Medulla oblongata (tissue), 1 donor: ENCODE measurements at regions not wholly inside any gene's neighbourhood (a gene's known extent, or its start where the extent isn't known, plus 50 kb on each side); places are given as distances from the start of the nearest gene placed in this dataset.

Experiments
- DNase-seq: peaks from one replicate; pipeline ENCODE4 v3.0.0-alpha.2; 2015; ENCODE audit errors: extremely low spot score

DNA sequence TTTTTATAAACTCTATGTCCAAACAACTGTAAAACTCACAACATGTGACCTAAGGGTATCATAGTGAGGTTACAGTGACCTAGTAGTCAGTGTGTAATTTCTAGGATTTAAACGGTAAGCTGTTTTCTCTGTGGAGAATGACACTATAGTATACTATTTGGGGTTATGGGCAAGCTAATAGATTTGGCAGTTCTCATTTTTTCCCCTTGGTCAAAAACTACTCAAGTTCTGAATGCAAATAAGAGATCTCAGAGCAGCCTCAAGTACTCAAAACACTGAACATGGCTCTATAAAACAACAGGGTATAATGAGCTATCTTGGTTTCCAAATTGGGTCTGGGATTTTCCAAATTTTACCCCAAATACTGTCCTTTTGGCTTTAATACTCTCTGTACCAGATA lies 88.5 kb upstream of the HMCN1 start:
- DNase-seq = no peak

DNA sequence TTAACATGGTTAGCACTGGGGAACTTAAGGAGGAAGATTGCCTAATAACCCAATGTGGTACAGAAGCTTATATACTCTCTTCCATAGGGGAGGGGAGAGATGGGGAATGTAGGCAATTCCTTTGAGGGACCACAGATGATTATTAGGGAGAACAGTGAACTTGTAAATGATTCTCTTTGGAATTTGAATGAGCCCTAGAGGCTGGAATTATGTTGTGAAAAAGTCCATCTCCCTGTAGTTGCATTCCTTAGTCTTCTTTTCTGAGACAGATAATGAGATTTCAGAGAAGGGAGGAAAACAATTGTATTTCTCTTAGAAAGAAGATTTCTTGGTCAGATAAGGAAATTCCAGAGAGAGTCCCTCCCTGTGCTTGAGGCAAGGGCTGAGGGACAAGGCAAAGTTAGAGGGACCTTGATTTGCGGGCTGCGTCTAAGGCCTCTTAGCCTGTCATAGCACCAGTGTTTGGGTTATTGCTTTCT lies 89.0 kb upstream of the HMCN1 start:
- DNase-seq = no peak

DNA sequence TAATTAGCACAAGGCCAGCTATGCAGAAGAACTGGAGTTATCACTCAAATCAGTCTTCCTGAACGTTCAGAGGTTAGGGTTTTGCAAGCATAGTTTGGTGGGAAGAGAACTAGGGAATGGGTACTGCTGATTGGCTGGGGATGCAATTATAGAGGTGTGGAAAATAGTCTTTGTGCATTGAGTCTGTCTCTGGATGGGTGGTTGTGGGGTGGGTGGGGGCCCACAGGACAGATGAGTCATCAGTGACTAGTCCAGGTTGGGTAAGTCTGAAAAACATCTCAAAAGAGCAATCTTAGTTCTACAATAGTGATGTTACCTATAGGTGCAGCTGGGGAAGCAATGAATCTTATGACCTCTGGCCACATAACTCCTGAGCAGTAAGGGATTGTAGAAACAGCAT lies 89.7 kb upstream of the HMCN1 start:
- DNase-seq = no peak

DNA sequence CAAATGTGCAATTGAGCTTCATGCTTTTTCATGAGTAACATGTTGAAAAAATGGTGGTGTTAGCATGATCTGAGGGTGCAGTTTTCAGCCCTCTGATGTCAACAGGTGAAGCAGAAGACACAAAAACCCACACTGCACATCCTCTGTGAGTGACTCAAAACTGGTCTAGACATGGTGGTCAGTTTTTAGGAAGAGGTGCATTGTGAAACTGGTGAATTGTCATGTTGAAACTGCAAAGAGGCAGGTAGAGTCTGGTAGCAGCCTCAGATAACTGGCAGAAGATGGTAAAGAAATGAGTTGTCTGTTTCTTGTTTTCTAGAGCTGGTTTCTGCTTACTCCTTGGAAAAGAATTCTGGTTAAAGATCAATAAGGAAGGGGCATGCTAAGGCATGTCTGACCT lies 97.3 kb upstream of the HMCN1 start:
- no peak for DNase-seq

DNA sequence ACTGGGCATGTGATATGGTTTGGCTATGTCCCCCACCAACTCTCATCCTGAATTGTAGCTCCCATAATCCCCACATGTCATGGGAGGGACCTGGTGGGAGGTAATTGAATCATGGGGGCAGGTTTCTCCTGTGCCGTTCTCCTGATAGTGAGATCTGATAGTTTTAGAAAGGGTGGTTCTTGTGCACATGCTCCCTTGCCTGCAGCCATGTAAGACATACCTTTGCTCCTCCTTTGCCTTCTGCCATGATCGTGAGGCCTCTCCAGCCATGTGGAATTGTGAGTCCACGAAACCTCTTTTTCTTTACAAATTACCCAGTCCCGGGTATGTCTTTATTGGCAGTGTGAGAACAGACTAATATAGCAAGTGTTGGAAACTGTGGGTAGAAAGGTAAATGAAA lies 99.5 kb upstream of the HMCN1 start:
- no peak for DNase-seq

DNA sequence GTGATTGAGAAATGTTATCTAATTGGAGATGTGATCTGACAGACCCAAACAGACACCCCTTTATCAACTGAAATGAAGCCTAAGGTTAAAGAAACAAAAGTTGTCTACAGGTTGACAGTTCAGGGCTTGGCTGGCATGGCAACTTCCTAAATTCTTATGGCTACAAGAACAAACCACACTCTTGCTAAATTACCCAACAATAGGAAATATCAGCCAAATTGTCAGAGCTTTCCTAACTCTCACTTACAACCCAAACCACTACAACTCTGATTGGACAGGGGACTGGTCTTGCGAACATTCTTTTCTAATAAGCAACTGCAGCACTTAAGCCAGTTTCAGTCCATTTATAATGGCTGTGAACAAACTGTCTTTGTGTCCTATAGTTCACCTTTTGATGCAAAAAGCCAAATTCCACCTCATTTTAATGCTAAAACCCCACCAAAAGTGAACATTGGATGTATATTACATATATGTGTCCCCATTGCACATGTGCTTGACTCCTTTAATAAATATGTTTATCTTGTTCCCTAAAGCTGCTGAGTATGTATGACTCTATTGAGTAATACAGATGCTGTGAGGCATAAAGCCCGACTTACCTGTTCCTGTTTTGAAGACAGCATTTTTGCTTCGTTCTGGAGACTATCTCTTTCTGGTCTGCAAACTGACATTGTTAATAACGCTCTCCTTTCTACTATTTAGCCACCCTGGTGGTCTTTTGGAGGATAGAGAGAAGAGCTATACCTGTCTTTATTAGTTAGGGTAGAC lies 101.3 kb upstream of the HMCN1 start:
- no peak for DNase-seq

DNA sequence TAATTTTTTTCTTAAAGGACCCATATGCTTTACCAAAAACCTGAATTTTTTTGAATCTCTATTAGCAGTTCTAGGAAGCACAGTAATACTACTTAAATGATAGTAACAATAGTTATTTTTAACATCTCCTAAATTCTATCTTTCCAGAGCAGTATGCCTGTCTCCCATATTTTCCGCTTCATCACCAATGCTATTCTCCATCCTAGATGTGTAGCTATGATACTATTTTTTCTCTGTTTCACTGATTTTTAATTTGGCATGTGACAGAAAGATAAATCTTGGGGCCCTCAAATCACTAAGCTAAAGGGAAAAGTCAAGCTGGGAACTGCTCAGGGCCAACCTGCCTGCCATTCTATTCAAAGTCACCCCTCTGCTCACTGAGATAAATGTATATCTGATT lies 102.3 kb upstream of the HMCN1 start:
- DNase-seq = no peak

DNA sequence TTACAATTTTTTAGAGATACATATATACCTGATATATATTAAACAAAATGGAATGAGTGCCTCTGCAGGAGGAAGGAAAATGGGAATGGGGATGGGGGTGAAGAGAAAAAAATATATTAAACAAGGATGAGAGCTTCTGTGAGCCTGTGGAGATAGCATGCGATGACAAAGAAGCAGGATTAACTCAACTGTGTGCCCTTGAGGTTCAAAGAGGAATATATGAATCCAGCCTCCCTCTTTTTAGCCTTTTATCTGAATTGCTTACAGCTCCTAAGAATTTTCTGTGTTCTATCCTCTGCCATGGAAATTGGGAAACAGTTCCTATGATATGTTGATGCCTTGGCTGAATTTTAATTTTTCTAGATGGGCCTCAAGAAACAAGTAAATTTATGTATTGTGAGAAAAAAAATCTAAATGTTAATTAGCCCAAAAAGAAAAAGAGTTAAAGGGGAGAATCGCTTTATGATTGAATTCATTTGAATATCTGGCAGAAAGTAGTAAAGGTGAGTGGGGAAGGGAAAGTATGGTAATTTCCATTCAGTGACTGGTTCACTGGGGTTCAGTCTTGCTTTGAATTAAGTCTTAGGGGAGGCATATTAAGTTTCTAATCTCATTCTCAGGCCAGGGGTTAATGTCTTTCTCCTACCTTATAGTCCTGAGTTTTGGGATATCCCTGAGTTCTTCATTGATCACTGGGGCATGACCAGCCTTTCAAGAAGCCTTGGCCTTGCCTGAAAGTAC lies 106.3 kb upstream of the HMCN1 start:
- DNase-seq = no peak

DNA sequence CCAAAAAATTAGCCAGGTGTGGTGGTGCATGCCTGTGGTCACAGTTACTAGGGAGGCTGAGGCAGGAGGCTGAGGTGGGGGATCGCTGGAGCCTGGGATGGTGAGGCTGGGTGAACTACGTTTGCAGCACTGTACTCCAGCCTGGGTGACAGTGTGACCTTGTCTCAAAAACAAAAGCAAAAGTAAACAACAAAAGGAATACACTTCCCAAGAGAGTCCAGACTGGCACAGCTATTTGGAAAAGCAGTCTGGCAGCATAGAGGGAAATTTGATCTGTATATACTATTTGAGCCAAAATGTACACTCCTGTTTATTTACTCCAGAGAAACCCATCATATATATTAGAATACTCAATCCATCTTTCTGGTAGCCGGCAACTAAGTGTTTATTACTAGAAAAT lies 107.0 kb upstream of the HMCN1 start:
- no peak for DNase-seq

DNA sequence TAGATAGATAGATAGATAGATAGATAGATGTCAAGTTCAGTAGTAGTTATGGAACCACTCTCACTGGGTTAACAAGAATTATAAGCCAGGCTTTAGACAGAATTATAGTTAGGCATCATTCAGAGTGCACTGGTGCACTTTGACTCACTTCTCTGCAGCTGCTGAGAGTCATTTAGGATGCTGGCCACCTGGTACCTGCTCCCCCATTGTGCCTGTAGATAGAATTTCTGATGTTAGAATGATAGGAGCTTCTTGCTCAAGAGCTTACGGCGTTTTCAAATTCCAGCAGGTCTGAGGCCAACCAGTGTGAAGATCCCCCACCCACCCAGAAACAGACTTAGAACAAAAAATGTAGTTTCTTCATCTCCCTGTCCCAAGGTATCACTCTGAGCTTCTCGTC lies 107.8 kb upstream of the HMCN1 start:
- no peak for DNase-seq

DNA sequence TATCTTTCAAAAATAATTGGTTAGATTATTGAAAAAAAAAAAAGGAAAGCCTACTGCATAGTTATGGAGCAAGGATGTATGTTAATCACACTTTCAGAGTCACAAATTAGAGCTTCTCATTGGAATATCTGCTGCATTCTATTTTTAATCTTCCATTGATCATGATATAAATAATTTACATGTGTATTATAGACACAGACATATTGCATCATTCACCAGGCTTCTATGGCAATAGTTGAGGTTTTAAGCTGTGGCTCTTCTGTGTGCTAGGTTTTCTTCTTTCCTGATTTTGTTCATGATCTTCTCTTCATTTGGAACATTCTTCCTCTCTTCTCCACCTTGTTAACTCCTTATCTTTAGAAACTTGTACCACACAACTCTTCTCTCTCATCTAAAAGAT lies 123.2 kb upstream of the HMCN1 start:
- no peak for DNase-seq

DNA sequence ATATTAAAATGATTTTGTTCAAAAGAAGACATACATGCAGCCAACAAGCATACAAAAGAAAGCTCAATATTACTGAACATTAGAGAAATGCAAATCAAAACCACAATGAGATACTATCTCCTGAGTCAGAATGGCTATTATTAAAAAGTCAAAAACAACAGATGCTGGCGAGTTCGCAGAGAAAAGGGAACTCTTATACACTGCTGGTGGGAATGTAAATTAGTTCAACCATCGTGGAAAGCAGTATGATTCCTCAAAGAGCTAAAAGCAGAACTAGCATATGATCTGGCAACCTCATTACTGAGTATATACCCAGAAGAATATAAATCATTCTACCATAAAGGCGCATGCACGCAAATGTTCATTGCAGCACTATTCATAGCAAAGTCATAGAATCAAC lies 126.0 kb upstream of the HMCN1 start:
- no peak for DNase-seq

DNA sequence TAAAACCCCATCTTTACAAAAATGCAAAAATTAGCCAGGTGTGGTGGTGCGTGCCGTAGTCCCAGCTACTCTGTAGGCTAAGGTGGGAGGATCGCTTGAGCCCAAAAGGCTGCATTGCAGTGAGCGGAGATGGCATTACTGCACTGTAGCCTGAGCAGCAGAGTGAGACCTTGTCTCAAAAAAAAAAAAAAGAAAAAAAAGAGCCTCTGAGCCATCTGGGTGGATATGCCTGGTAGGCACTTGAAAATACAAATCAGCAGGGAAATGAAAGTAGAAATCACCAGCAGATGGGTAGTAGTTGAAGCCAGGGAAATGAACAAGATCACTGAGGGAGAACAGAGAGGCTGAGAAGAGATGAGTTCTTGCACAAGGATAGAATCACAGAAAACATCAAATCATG lies 131.0 kb upstream of the HMCN1 start:
- no peak for DNase-seq

DNA sequence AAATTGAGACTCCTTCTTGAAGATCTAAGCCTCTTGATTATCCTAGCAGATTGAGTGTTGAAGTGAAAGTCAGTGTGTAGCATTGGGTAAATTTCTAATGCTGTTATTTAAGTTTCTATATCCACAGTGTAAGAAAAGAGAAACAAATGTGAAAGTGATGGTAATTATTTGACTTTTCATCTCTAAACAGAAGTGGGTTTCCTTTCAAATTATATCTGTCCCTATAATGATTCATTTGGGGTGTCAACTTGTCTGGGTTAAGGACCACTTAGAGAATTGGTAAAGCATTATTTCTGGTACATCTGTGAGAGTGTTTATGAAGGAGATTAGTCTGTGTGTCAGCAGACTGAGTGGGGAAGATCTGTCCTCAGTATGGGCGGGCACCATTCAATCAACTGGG lies 133.0 kb upstream of the HMCN1 start:
- no peak for DNase-seq

DNA sequence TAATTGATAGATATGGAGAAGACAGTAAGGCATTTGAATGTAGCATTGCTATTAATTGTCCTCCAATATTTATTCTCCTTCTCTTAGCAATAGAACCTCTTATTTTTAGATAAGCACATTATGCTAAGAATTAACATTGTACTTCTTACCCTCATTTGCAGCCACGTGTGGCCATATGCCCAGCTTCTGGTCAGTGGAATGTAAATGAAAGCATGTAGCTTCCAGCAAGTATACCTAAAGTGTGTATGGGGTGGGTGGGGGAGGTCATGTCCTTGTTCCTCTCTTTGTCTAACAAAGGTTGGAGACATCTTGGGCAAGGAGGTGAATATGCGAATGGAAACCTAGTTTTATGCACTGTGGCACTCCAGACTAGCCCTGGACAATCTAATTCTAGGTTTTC lies 133.6 kb upstream of the HMCN1 start:
- no peak for DNase-seq

DNA sequence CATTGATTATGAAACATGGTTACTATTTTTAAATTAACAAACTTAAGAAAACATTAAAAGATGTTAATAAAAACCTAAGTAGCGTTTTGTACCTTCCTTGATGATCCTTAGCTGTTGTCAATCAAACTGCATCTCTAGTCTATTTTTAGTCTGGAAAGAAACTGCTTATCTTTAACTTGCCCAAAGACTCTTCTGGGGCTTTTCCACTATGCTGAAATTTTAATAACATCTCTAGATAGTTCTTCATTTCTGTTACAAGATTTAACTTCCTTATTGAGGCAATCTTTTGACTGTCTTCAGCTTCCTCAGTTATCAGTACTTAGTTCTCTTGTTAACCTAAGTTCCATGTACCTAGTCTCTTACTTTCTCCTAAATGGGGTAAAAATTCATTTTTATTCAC lies 135.9 kb upstream of the HMCN1 start:
- DNase-seq = no peak

DNA sequence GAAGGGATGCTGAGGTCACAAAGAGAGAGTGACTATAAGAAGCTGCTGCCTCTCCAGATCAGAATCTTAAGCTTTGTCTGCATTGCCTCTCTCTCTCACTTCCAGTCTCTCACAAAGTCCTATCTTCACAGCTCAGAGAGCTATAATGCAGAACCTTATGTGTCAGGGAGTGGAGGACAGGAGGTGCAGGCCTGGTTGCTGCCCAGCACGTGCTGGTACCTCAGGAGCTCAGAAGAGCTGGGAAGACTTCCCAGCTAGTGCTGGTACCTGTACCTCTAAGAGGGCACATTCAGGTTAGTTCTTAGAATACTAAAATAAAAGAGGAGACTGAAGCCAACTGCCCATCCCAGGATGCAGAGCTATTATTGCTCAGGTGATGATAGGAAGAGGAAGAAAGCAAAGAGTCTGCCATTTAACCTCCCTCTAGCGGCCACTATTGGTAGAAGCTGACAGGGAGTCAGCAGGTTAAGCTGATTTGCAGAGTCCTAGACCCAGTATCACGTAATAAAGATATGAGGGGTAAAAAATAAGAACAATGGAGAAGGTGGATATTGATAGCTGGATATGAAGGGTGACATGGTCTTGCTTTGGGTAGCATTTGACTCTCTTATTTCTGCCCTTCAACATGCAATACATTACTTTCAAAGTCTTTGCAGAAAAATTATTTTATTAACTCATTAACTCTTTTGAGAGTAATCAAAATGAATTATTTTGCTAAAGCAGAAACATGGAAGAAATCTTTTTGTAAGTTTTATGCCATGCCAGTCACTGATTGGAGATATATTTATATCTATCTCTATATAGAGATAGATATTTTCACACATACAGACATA lies 138.1 kb upstream of the HMCN1 start:
- DNase-seq = peak; percentile 28

DNA sequence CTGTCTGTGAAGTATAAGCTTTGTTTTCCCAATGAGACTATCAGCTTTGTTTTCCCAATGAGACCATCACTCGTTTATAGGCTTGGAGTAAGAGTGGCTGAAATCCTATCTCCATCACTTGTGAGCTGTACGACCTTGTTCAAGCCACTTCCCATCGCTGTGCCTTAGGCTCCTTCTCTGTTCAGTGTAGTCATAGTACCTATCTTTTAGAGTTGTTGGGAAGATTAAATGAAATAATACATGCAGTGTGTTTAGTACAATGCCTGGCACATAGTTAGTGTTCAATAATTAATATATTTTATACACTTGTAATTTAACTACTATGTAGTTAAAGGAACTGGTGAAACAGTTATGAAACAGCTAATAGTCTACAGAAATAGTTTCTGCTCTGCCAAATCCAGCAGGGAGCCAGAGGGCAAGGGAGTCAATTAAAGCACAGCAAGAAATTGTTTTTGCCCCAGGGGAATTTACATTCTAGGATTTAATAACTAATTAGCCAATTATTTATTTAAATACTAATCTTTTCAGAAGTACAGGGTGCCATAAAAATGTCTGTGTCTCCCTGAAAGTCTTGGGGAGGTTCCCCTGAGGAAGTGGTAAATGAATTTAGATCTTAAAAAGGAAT lies 139.3 kb upstream of the HMCN1 start:
- DNase-seq = no peak

DNA sequence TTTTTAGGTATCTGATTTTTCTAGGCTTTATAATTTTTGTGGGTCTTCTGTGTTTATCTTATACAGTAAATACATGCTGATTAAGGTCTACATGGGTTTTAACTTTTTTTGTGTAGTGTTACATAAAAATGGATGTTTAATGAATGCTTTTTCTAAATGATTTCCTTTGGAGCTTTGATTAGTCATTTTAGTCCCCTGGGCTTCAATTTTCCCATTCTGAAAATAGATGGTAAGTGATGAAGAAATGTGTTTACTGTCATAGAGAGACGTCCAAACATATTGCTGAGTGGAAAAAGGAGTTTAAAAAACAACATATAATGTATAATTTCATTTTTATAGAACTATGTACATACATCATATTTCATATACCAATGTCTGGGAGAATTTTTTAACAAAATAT lies 140.9 kb upstream of the HMCN1 start:
- no peak for DNase-seq

DNA sequence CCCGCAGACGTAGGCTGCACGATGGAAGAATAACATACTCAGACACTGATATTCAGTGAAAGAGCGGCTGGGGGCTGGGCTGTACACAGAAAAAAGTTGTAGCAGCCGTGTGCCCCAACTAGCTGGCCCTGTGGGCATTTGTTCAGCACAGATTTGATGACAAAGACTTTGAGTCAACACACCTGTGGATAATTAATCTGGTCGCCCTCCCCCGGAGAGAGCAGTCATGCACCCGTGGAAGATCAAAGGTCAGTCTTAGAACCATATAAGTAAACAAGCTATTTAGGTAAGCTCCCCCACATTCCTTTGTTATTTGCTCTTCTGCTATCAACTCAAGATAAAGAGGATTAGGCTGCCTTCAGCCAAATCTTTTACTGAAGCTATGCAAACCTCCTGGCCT lies 148.4 kb upstream of the HMCN1 start:
- no peak for DNase-seq

DNA sequence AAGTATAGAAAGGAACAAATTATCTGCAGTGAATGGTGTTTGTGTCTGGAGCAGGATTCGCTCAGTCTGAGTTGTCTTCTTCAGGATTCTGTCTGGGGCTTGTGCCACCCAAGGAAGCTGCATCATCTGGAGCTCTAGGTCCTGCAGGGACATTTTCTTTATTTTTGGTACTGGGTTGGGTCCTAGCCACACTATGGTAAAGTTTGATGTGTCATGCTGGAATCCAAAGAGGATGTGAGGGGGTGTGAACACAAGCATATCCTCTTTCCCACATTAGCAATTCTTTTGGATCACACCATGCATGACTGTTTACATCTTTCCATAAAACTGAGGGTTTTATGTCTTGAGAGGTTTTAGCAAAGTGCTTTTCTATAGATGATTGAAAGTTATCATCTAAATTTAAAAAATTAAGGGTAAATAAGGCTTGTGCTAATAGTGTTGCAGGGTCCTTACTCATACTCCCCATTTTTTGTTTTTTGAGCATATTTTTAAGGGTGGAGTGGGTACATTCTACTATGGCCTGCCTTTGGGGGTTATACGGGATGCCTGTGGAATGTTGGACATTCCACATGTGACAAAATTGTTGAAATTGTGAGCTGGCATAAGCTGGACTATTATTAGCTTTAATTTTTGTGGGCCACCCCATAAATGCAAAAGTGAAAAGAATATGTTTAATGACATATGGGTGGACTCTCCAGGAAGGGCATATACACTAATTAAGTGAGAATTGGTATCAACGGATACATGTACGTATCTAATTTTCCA lies 152.0 kb upstream of the HMCN1 start:
- no peak for DNase-seq
